Thyroid gland (tissue), 4 donors: ENCODE measurements at regions not wholly inside any gene's neighbourhood (a gene's known extent, or its start where the extent isn't known, plus 50 kb on each side); places are given as distances from the start of the nearest gene placed in this dataset.

Experiments
- CTCF ChIP-seq, 6 experiments: fragments of 200-600 bp in 3 of 6; fragments of 450-650 bp in 3 of 6; sonication (generic) in 3 of 6; IDR thresholded peaks; one replicate each; pipeline ENCODE4 v1.5.1; 2016 to 2019; ENCODE audit warnings: antibody characterized with exemption in 6 of 6, mild to moderate bottlenecking in 2 of 6, inconsistent platforms in 1 of 6, moderate library complexity in 1 of 6
- POLR2A ChIP-seq, 2 donors: fragments of 450-650 bp; IDR thresholded peaks; one replicate each; pipeline ENCODE4 v1.6.1; 2017; ENCODE audit warnings: antibody characterized with exemption in 2 of 2, mild to moderate bottlenecking in 2 of 2, moderate library complexity in 1 of 2

GRCh38 chr10:117860135-117860534, 186.6 kb downstream of the RAB11FIP2 start:
- TF ChIP-seq CTCF (IDR thresholded peaks at IDR 0.05) (no peak), POLR2A (IDR thresholded peaks at IDR 0.05) (no peak)
